ENCODE measurements at regions not wholly inside any gene's neighbourhood (a gene's known extent, or its start where the extent isn't known, plus 50 kb on each side); places are given as distances from the start of the nearest gene placed in this dataset.

DNA sequence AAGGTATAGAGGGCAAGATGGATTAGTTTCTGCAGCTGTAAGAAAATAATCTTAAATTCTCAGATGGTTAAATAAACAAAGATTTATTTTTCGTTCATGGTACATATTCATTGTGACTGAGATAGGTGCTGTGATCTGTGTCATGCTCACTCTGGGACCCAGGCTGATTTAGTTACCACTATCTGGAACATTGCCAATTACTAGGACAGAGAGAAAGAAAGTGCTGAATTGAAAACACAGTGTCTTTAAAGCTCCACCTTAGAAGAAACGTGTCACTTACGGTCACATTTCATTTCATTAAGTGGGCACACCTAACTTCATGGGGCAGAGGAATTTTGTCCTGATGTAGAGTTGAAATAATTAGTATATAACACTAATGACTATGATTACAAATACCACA, 430.0 kb downstream of the CCDC91 start:
- TF ChIP-seq POLR2A (IDR thresholded peaks at IDR 0.05), result no peak
- TF ChIP-seq, protein P1, sequence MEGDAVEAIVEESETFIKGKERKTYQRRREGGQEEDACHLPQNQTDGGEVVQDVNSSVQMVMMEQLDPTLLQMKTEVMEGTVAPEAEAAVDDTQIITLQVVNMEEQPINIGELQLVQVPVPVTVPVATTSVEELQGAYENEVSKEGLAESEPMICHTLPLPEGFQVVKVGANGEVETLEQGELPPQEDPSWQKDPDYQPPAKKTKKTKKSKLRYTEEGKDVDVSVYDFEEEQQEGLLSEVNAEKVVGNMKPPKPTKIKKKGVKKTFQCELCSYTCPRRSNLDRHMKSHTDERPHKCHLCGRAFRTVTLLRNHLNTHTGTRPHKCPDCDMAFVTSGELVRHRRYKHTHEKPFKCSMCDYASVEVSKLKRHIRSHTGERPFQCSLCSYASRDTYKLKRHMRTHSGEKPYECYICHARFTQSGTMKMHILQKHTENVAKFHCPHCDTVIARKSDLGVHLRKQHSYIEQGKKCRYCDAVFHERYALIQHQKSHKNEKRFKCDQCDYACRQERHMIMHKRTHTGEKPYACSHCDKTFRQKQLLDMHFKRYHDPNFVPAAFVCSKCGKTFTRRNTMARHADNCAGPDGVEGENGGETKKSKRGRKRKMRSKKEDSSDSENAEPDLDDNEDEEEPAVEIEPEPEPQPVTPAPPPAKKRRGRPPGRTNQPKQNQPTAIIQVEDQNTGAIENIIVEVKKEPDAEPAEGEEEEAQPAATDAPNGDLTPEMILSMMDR (IDR thresholded peaks at IDR 0.05), result no peak

All from esophagus squamous epithelium (tissue), 4 donors.